GM18909 (cell line): ENCODE measurements at regions not wholly inside any gene's neighbourhood (a gene's known extent, or its start where the extent isn't known, plus 50 kb on each side); places are given as distances from the start of the nearest gene placed in this dataset.

Experiments used
- ATAC-seq: cut with Tn5 transposase; IDR thresholded peaks from one replicate; pipeline ENCODE4 v1.9.1; 2021; ENCODE audit warnings: mild to moderate bottlenecking; ENCODE audit not compliant: unreplicated experiment, poor library complexity

DNA sequence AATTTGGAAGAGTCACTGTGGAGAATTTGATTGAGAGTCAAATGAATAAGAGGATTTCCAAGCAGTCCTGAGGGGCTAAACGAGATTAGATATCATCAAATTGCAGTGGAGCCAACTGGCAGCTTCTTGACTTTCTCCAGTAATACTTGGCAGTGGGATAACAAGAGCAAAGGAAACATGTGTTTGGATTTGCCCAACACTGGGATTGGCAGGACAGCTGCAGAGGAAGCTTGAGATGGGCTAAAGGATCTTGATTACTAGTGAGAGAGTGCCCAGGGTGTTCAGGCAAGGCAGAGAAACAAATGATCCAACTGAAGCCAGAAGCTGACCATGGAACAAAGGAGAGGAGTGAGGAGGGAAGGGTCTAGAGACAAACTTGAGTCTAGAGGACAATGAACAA is 356.0 kb upstream of the ISL1 start:
- ATAC-seq = no peak

DNA sequence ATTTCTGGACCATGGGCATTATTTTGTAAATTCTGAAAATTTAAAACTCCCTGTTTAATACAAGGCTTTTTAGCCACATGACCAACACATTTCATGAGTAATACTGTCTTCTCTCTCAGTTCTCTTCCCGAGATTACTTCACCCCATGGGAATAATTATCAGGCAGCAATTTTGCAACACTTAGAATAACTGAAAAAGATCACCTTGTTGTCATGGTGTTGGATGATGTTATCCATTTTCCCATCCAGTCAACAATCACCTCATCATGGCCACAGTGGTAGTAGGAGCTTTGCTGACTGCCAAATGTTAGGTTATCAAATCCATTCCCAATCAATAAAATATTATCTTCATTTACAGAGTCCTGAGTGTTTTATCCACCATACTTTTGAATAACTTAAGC is 354.9 kb upstream of the ISL1 start:
- no peak for ATAC-seq

DNA sequence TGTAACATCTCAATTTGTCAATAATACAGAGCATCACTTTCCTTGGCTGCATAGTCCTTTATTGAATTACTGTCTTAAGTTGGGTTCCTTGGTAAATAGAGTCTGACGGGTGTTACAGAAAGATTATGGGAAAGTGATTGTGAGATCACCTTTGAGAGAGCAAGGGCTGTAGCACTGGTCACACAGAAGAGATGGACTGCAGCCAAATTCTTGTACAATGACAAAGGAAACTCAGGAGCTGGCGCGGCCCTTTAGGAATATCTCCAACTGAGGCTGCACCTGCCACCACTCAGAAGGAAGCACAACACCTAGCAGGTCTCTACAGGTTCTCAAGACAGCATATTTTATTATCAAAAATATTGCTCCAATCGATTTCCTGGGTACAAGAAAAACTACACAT is 350.0 kb upstream of the ISL1 start:
- no peak for ATAC-seq

DNA sequence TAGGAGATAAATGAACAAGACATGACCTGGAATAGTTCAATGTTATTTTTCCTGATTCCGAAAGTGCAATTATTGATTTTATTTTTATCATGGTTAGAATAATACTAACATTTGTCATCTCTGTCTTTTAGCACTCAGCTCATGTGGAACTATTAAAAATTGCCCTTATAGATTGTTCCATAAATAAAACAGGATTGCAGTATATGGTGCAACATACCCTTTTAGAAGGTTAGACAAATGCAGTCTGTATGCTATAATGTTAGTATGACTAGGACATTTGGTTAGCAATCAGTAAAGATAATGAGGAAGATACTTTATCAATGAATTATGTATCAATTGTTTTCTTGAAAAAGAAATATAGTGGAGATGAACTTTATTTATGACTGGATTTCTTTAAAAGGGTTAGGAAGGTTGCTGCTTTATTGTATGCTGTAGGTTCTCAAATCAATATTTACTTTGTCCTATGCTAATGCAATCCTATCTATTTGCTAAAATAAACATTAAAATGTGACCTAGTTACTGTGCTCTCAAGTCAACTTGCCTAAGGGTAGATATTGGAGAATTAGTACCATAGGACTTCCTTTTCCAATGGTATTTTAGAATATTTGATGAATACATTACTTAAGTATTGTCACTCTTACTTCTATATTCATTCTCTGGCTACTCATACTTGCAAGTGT is 348.9 kb upstream of the ISL1 start:
- ATAC-seq = no peak

DNA sequence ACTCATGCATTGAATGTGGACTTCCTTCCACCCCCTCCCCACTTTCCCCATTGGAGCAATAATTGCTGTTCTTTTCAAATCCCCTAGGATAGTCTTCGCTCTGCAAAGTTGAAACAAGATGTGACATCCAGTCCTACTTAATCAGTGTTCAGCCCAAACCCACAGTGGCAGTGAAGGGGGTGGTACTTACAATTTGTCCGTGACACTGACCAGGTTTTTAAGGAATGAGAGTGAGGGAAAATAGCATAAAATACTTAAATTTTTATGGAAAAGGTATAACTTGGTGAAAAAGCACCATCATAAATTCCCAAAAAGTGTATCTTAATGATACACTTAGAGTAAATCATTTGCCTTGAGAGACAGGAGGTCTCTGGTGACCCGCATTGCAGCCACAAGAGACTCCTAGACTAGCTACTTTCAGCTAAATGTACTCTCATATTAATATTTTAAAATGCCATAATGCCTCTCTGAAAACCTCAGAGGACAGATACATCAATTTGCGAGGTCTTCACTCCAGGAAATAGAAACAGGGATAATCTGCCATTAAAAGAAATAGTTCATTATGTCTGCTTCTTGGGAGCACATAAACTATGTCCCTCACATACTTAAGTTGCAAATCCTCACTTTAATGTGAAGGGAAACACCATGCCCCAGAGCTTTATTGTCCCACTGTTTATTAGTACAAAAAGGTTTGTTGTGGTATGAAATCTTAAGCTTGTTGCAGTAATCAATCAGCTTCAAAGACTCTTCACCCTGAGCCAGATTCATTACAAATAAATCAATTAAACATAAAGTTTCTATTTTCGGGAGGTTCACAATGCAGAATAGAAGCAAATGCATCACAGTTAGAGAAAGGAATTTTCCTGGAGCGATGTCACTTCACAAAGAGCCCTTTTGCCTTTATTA is 343.6 kb upstream of the ISL1 start:
- no peak for ATAC-seq

DNA sequence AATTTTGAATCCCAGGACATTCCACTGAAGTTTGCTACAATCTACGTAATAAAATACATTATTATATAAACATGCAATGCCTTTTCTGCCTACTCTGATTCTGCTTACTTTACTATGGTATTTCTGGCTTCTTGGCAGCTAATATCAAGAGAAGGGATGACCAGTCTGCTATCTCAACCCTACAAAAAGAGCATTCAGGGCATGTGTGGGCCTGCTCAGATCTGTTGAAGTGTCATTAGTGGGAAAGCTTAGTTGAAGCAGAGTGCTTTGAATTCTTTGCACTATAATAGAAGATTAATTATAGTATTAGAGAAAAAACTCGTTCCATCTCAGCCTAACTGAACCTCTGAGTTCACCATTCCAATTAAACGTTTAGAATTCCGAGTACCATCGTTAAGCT is 339.5 kb upstream of the ISL1 start:
- ATAC-seq = no peak

DNA sequence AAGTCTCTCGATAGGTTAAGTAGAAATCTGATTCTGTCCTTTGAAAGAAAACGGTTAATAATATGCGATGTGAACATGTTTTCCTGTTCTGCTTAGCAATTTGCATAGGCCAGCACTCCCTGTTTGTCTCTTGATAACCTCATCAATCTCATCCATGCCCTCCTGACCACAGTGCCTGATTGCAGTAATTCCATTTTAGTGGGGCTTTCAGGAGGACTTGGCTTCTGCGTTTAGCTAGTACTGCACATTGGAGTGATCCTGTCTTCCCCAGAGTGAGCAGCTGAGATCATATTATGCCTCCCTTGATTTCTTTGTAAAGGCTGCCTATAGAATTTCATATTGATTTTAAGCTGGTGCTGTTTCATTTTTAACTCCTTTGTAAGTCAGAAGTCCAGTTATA is 335.9 kb upstream of the ISL1 start:
- ATAC-seq = no peak

DNA sequence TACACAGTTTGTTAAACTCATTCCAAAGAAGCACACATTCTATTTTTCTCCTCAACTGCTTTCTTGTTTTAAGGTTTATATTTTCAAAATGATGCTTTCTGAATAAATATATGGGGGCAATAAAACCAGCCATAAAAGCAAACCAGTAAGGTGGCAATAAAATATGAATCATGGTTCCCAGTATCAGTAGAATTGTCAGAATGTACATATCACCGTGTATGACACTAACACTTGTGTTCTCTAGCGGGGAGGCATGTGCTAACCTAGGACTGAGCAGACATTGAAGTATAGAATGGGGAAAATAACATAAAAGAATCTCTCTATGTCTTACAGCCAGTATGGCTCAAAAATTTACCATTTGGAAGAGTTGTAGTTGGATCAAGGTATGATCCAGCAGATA is 329.9 kb upstream of the ISL1 start:
- ATAC-seq = no peak

DNA sequence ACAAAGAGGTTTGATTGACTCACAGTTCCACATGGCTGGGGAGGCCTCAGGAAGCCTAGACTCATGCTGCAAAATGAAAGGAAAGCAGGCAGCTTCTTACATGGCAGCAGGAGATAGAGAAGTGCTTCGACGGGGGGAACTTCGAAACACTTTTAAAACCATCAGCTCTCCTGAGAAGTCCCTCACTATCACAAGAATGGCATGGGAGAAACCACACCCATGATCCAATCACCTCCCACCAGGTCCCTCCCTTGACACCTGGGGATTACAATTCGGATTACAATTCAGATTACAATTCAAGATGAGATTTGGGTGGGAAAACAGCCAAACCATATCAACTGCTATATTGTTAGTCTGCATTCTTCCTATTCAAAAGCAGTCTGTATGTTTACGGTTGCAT is 322.3 kb upstream of the ISL1 start:
- no peak for ATAC-seq

DNA sequence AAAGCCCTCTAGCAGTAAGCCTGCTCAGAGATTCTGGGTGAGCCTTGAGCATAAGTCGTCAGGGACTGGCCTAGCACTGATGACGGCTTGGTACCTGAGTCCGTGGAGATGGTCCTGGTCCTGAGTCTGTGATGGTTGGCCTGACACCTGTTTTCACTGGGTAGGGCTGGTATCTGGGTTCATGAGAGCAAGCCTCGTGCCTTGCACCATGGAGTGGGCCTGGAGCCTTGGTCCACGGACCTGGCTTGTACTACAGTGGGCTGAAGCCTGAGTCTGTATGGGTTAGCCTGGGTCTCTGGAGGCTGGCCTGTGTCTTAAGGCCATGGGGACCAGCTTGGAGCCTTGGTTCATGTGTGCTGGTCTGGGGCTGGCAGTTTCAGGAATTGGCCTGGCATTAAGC is 310.3 kb upstream of the ISL1 start:
- ATAC-seq = no peak

DNA sequence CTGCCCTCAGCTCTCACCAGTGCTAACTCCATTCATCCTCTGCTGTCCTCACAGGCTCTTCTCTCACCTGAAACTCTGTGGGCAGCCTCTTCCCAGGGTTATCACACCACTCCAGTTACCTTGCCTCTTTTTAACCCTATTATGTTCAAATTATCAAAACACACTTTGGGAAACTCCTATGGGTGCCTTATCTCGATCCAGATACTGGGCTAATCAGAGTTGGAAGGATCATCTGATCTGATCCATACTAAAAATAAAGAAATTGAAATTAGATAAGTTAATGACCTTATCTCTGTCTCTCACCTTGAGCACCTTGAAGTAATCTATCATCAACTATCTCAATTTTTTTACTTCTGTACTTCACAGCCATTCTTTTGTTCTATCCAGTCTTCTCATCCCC is 300.5 kb upstream of the ISL1 start:
- no peak for ATAC-seq

DNA sequence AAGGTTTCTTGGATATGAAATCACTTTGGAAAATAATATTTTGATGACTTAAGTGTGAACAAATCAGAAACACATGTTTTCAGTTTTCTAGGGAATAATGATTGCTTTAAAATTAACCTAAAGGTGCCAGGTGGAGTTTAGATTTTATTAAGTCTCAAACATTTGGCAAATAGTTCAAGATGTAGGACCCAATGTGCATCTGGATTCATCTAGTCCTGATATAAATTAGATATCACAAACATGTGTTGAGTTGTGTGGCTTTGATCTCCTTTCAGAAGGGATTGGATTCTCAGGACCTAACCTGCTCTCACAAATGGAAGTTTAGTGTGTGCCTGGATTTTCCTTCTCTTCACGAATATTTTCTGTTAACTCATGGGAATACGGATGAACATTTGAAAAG is 291.4 kb upstream of the ISL1 start:
- ATAC-seq = no peak

DNA sequence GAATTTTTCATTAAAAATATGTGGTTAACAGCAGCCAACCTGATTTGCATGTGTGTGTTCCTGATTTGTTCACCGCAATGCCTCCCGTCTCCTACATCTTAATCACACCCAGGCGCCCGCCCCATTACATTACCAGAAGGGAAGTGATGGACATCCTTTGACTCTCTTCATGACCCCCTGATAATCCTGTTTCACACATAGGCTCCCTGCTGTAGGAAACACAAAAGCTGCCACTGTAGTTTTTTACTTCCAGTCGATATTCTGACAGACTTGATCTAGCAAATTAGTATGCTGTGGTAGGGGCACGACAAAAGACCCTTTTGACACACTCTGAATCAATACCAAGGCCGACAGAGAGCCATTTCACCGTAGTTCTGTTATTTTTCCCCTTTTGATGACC is 287.8 kb upstream of the ISL1 start:
- ATAC-seq = no peak

DNA sequence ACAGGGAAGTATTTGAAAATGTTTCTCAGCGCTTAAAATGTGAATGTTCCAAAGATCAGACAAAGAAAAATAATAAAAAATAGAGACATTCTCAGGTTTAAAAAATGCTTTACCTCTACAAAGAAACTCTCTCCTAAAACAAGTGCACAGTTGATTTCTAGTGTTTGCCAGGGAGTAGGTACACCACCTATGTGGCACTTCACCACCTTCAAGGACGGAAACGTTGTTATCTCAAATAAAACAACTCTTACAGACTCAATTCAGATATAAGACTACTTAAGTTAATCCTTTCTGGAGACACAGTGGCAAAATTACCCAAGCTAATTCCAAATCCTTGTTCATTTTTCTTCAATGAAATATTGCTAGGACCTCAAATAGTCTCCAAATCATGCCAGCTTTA is 286.4 kb upstream of the ISL1 start:
- ATAC-seq = no peak

DNA sequence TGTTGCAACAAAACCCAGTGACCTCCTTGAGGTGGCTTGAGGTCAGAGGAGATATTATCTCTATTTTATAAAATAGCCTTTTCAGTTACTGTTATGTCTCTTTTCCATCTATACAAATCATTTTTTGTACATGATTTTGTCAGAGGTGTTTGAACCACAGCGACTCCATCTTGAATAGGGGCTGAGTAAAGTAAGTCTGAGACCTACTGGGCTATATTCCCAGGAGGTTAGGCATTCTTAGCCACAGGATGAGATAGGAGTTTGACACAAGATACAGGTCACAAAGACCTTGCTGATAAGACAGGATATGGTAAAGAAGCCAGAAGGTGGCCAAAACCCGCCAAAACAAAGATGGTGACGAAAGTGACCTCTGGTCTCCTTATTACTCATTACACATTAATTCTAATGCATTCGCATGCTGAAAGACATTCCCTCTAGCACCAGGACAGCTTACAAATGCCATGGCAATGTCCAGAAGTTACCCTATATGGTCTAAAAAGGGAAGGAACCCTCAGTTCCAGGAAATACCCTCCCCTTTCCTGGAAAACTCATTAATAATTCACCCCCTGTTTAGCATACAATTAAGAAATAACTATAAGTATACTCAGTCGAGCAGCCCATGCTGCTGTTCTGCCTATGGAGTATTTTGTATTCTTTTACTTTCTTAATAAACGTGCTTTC is 283.9 kb upstream of the ISL1 start:
- ATAC-seq = no peak

DNA sequence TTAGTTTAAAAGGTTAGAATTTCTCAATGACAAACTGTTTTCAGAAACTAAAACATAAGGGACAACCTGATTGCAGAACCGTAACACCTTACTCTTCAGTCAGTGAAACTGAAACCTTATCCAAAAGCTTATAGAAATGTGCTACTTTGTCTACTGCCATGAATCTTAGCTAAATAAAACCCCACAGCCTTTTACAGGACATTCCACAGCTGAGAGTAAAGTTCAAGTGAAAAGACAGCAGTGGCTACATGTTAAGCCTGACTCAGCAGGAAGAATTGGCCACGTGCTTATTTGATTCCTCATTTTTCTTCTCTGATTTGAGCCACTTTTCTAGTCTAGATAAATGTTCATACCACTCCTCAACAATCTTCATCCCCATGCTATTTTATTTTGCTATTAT is 278.7 kb upstream of the ISL1 start:
- no peak for ATAC-seq

DNA sequence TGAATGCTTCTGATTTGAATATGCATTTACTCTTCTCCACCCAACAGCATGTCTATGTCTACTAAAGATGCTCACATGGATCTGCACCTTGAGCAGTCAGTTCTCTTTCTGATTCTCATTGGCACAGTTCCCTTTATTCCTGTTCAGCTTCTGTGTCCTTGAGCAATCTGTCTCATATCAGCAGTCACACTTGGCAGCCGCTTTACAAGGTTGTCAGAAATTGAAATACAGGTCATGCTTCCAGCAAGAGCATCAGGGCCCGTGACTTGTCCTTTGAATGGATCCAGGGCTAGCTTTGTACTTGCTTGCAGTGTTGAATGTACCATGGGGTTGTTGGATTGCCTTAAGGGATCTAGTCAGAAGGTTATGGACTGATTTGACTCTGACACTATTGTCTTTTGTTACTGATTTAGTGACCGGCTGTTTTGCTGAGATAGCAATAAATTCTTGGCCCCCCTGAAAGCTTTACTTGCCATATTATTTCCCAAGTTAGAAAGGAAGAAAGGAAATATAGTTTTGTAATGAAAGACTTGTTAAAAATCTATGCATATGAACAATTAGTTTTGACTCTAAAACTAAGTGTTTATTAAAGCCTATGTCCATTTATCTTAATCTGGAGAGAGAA is 273.4 kb upstream of the ISL1 start:
- no peak for ATAC-seq

DNA sequence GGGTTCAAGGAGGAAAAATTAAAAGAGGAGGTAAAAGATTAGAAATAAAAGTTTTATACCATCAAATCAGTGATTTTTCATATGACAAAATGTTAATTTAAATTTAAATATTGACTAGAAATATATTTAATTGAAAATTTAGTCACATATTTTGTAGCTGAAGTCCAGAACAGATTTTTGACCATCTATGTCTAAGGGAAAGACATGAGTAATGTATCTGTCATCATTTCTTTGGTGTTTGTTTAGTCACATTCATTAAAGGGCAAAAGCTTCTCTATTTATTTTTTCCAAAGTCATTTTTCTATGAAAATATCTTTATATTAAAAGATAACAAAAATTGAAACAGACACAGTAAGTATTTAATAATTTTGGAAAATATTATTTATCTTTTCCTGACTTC is 252.0 kb upstream of the ISL1 start:
- ATAC-seq = no peak

DNA sequence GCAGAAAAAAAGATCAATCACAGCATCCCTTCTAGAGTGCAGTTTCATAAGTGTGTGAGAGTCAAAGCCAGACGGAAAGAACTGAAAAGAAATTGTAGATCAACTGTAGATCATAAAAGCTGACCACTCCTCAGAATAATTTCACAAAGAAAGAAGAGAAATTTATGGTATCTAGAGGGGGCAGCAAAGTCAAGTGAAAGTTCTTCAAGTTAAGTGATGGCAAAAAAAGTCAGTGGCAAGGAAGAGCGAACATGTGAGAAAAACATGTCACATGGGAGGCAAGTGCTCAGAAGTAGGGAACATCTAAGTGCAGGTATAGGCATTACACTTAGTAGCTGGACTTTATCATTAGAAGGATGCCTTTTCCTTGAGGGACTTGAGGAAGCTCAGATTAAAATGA is 245.1 kb upstream of the ISL1 start:
- ATAC-seq = no peak

DNA sequence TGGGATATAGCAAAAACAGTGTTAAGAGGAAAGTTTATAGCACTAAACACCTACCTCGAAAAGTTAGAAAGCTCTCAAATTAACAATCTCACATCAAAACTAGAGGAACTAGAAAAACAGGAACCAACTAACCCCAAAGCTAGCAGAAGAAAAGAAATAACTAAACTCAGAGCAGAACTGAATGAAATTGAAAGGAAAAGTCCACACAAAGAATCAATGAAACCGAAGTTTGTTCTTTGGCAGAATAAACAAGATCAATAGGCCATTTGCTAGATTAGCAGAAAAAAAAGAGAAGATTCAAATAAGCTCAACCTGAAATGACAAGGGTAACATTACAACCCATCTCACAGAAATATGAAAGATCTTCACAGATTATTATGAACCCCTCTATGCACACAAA is 234.8 kb upstream of the ISL1 start:
- ATAC-seq = no peak

DNA sequence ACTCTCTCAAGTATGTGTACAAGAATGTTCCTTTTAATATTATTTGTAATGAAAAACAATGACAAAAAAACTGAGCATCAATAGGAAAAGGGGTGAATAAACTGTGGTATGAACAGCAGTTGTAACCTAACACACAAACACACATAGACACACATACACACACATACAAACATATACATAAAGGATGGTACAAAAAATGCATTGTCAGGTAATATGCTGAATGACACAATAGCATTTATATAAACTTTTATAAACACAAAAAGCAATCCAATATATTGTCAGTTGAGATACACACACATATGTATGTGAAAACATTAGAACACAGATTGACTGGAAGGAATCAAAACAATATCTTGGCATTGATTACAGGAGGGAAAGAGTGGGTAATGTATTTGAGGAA is 227.0 kb upstream of the ISL1 start:
- ATAC-seq = no peak
